Hepatocyte (in vitro differentiated cells): ENCODE measurements at regions not wholly inside any gene's neighbourhood (a gene's known extent, or its start where the extent isn't known, plus 50 kb on each side); places are given as distances from the start of the nearest gene placed in this dataset.

Experiments
- EZH2 ChIP-seq: fragments of 200-600 bp; sonication (generic); IDR thresholded peaks from 2 replicates; pipeline ENCODE4 v1.6.1; 2016; ENCODE audit warnings: antibody characterized with exemption, mild to moderate bottlenecking, borderline replicate concordance
- TF ChIP-seq, protein P1 (sequence below): fragments of 200-600 bp; sonication (generic); IDR thresholded peaks from 2 replicates; pipeline ENCODE4 v1.5.1; 2016; ENCODE audit warnings: antibody characterized with exemption, mild to moderate bottlenecking; ENCODE audit not compliant: poor library complexity

DNA sequence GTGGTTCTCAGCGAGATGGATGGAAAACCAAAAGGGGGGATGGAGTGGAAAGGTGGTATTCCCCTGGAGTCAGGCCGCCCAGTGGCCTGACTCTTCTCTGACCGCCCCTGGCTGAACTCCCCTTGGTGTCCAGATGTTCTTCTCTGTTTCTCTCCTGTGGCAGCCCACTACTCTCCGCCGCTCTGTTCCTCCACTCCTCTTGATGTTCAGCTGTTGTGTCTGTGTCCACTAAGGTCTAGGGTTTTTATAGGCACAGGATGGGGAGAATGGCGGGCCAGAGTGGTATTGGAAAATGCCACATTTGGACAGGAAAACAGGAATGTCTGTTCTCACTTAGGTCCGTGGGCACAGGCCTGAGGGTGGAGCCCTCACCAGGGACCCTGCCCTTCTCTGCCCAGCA lies 954.3 kb upstream of the MBL2 start:
- TF ChIP-seq, protein P1, sequence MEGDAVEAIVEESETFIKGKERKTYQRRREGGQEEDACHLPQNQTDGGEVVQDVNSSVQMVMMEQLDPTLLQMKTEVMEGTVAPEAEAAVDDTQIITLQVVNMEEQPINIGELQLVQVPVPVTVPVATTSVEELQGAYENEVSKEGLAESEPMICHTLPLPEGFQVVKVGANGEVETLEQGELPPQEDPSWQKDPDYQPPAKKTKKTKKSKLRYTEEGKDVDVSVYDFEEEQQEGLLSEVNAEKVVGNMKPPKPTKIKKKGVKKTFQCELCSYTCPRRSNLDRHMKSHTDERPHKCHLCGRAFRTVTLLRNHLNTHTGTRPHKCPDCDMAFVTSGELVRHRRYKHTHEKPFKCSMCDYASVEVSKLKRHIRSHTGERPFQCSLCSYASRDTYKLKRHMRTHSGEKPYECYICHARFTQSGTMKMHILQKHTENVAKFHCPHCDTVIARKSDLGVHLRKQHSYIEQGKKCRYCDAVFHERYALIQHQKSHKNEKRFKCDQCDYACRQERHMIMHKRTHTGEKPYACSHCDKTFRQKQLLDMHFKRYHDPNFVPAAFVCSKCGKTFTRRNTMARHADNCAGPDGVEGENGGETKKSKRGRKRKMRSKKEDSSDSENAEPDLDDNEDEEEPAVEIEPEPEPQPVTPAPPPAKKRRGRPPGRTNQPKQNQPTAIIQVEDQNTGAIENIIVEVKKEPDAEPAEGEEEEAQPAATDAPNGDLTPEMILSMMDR = no peak
- no peak for TF ChIP-seq EZH2
